HepG2 (cell line): ENCODE measurements at regions not wholly inside any gene's neighbourhood (a gene's known extent, or its start where the extent isn't known, plus 50 kb on each side); places are given as distances from the start of the nearest gene placed in this dataset.

Experiments used
- ATAC-seq: fragments of 200-7000 bp; cut with Tn5 transposase; 3 replicates; pipeline ENCODE4 v1.9.1; 2020; ENCODE audit warnings: mild to moderate bottlenecking, moderate library complexity
- BruUV-seq: library from RNA; stranded (reverse); fragments of 400-500 nt; replicated peaks from 2 replicates; lab custom pipeline; 2021; lab: Mats Ljungman, UMichigan
- CTCF ChIA-PET: fragments of 300-600 bp; formaldehyde crosslinking; extraction: SDS; loops from one replicate; lab custom pipeline; 2021; ENCODE audit warnings: low total read pairs, inconsistent platforms, low intra/inter-chr PET ratio; lab: Yijun Ruan, JAX
- POLR2A ChIA-PET: fragments of 350-600 bp; sonication (Branson Sonifier 250); formaldehyde crosslinking; loops from one replicate; lab custom pipeline; 2020; ENCODE audit warnings: antibody characterized with exemption, inconsistent platforms; lab: Yijun Ruan, JAX
- DNase-seq: peaks from one replicate; pipeline ENCODE4 v3.0.0-alpha.2; 2015; ENCODE audit warnings: low spot score
- FAIRE-seq: peaks from 3 replicates; lab custom pipeline; 2011; peaks lifted over from hg19 to GRCh38; lab: Jason Lieb, UNC
- H2AFZ ChIP-seq: one replicate; pipeline ENCODE4 v1.6.1; 2011; ENCODE audit warnings: low read length, inconsistent platforms
- H3K27ac ChIP-seq: fragments of 300-600 bp; 3 replicates; pipeline ENCODE4 v1.8.0; 2011; ENCODE audit warnings: mixed run types, mild to moderate bottlenecking, mixed read lengths, low read length, inconsistent platforms; ENCODE audit not compliant: insufficient read depth; ENCODE audit errors: extremely low read length
- H3K27me3 ChIP-seq, 2 experiments: fragments of 200-600 bp in 1 of 2; 2 replicates in 1 of 2; 3 replicates in 1 of 2; pipeline versions ENCODE4 v1.6.0 to v1.8.0; 2011; ENCODE audit warnings: low read length in 2 of 2, mild to moderate bottlenecking in 2 of 2, moderate library complexity in 2 of 2, inconsistent platforms in 1 of 2; ENCODE audit not compliant: insufficient read depth in 2 of 2, control insufficient read depth in 1 of 2
- H3K36me3 ChIP-seq, 2 experiments: fragments of 200-600 bp in 1 of 2; replicated peaks in 1 of 2; 2 replicates in 1 of 2; 3 replicates in 1 of 2; pipeline versions ENCODE4 v1.5.1 to v1.8.0; 2011; ENCODE audit warnings: low read length in 2 of 2, inconsistent platforms in 1 of 2; ENCODE audit not compliant: insufficient read depth in 2 of 2, control insufficient read depth in 1 of 2
- H3K4me1 ChIP-seq: 2 replicates; pipeline ENCODE4 v1.5.1; 2012; ENCODE audit warnings: low read length, inconsistent platforms; ENCODE audit not compliant: insufficient read depth
- H3K4me2 ChIP-seq: 2 replicates; pipeline ENCODE4 v1.6.0; 2011; ENCODE audit warnings: low read depth, low read length, inconsistent platforms
- H3K4me3 ChIP-seq, 3 experiments: fragments of 200-600 bp in 1 of 3; sonication (generic), shearing (Covaris generic) in 1 of 3; replicated peaks in 1 of 3; 2 replicates each; pipeline ENCODE4 v1.5.1; 2011 to 2016; ENCODE audit warnings: low read length in 3 of 3, inconsistent platforms in 2 of 3, low read depth in 2 of 3, mild to moderate bottlenecking in 2 of 3, control low read depth in 1 of 3, mixed read lengths in 1 of 3; ENCODE audit not compliant: insufficient read depth in 1 of 3
- H3K79me2 ChIP-seq: one replicate; pipeline ENCODE4 v1.6.1; 2011; ENCODE audit warnings: low read length, inconsistent platforms; ENCODE audit not compliant: insufficient read depth
- H3K9ac ChIP-seq: 2 replicates; pipeline ENCODE4 v1.6.0; 2011; ENCODE audit warnings: mild to moderate bottlenecking, low read depth, low read length, inconsistent platforms; ENCODE audit not compliant: insufficient read depth
- H3K9me3 ChIP-seq: 2 replicates; pipeline ENCODE4 v1.5.1; 2012; ENCODE audit warnings: mild to moderate bottlenecking, low read length
- H4K20me1 ChIP-seq: 2 replicates; pipeline ENCODE4 v1.6.0; 2011; ENCODE audit warnings: inconsistent platforms, mild to moderate bottlenecking, low read length, moderate library complexity; ENCODE audit not compliant: insufficient read depth
- GTF3A ChIP-seq: sonication (generic); formaldehyde crosslinking; conservative IDR thresholded peaks from 2 replicates; pipeline ENCODE4 v1.4.0; 2020; ENCODE audit warnings: mild to moderate bottlenecking, missing genetic modification reagents
- MTERF4 ChIP-seq: sonication (generic); formaldehyde crosslinking; IDR thresholded peaks from 2 replicates; pipeline ENCODE4 v1.8.0; 2023; ENCODE audit warnings: mild to moderate bottlenecking, missing genetic modification reagents
- NBN ChIP-seq: fragments of 450-650 bp; conservative IDR thresholded peaks from 2 replicates; pipeline ENCODE4 v1.6.1; 2017
- NFE2L1 ChIP-seq: sonication (generic); formaldehyde crosslinking; IDR thresholded peaks from 2 replicates; pipeline ENCODE4 v1.4.0; 2020; ENCODE audit warnings: missing genetic modification reagents, mild to moderate bottlenecking, borderline replicate concordance
- PRMT3 ChIP-seq: sonication (generic); formaldehyde crosslinking; IDR thresholded peaks from 2 replicates; pipeline ENCODE4 v1.8.1; 2022; ENCODE audit warnings: low read depth, mild to moderate bottlenecking, moderate library complexity, missing genetic modification reagents, borderline replicate concordance
- SRY ChIP-seq: sonication (generic); formaldehyde crosslinking; IDR thresholded peaks from 2 replicates; pipeline ENCODE4 v1.8.0; 2022; ENCODE audit warnings: mild to moderate bottlenecking, missing genetic modification reagents
- TEF ChIP-seq: sonication (generic); formaldehyde crosslinking; IDR thresholded peaks from 2 replicates; pipeline ENCODE4 v1.5.0; 2020; ENCODE audit warnings: missing genetic modification reagents
- U2AF1 ChIP-seq: fragments of 200-400 bp; formaldehyde crosslinking; optimal IDR thresholded peaks from 2 replicates; pipeline ENCODE3; 2017; ENCODE audit warnings: mild to moderate bottlenecking, low read depth, low read length
- ZKSCAN5 ChIP-seq: sonication (generic); formaldehyde crosslinking; IDR thresholded peaks from 2 replicates; pipeline ENCODE4 v1.5.1; 2020; ENCODE audit warnings: mild to moderate bottlenecking, missing genetic modification reagents
- ZNF382 ChIP-seq: sonication (generic); formaldehyde crosslinking; IDR thresholded peaks from 2 replicates; pipeline ENCODE4 v1.5.0; 2020; ENCODE audit warnings: missing genetic modification reagents, mild to moderate bottlenecking, borderline replicate concordance
- ZNF44 ChIP-seq: sonication (generic); formaldehyde crosslinking; IDR thresholded peaks from 2 replicates; pipeline ENCODE4 v1.5.1; 2020; ENCODE audit warnings: mild to moderate bottlenecking, missing genetic modification reagents
- ZNF563 ChIP-seq: sonication (generic); formaldehyde crosslinking; IDR thresholded peaks from 2 replicates; pipeline ENCODE4 v1.8.0; 2022; ENCODE audit warnings: mild to moderate bottlenecking, moderate library complexity, missing genetic modification reagents
- ZNF646 ChIP-seq: sonication (generic); formaldehyde crosslinking; IDR thresholded peaks from 2 replicates; pipeline ENCODE4 v1.9.0; 2021; ENCODE audit warnings: mild to moderate bottlenecking, missing genetic modification reagents
- ZNF772 ChIP-seq: sonication (generic); formaldehyde crosslinking; IDR thresholded peaks from 2 replicates; pipeline ENCODE4 v1.5.0; 2020; ENCODE audit warnings: mild to moderate bottlenecking, missing genetic modification reagents
- ZNF790 ChIP-seq: sonication (generic); formaldehyde crosslinking; IDR thresholded peaks from 2 replicates; pipeline ENCODE4 v1.8.0; 2022; ENCODE audit warnings: missing genetic modification reagents, mild to moderate bottlenecking, borderline replicate concordance
- WGBS: methylation state at CpG from one replicate; pipeline ENCODE4 v1.1.6; 2017; ENCODE audit warnings: low lambda C conversion rate; 5-methylcytosine and 5-hydroxymethylcytosine counted together
- in situ Hi-C: cut with HindIII; loops from 2 replicates; pipeline ENCODE4 v1.10.0; 2017; ENCODE audit warnings: low pct_unique_long_range_greater_than_20kb; ENCODE audit not compliant: extremely low pct_ligation_motif_present
- intact Hi-C: fragments of 100-400 bp; cut with micrococcal nuclease; formaldehyde crosslinking; loops from one replicate; pipeline ENCODE4 v1.10.0; 2022; ENCODE audit not compliant: unreplicated experiment

GRCh38 chr5:2669259-2669658 is 82.2 kb downstream of the IRX2 start (continued):
- TF ChIP-seq ZNF646 (CRISPR knock-in tag), result 0 out of 2 replicates have a peak, but pooled peaks have one; percentile 22
- TF ChIP-seq NBN, result peak; percentile 68; the same call in 1 of the 2 replicates
- no peak for TF ChIP-seq SRY (CRISPR knock-in tag)

- intact Hi-C loops, result no loop called here
- no peak overlapping the region for H3K4me3 ChIP-seq
- no peak for FAIRE-seq
- H3K9me3 ChIP-seq, result no peaks in the 10 kb centered on the region
- in situ Hi-C loops, result no loop called here
- 11% methylated on average over 11 of the region's 11 CpGs for WGBS
- H3K4me1 ChIP-seq, result no peaks in the 10 kb centered on the region
- no peak overlapping the region for H2AFZ ChIP-seq
- ChIA-PET POLR2A (no interaction called here), CTCF (no interaction called here)
- H3K4me2 ChIP-seq, result no peak overlapping the region
- BruUV-seq, result no TSS peak
- H4K20me1 ChIP-seq, result no peaks in the 10 kb centered on the region
- DNase-seq, result no peak
- no peaks in the 10 kb centered on the region for H3K36me3 ChIP-seq
- H3K27me3 ChIP-seq, result peaks cover 0 to 46% of the 10 kb centered on the region in 2 experiments; a peak in 2 of 5 replicates
- H3K9ac ChIP-seq, result no peak overlapping the region
- no peaks in the 10 kb centered on the region for H3K79me2 ChIP-seq
- H3K27ac ChIP-seq, result no peak overlapping the region
- no peak for ATAC-seq
- TF ChIP-seq NFE2L1 (CRISPR knock-in tag), result no peak
- TF ChIP-seq ZKSCAN5 (CRISPR knock-in tag), result no peak
- TF ChIP-seq PRMT3 (CRISPR knock-in tag), result no peak
- no peak for TF ChIP-seq ZNF790 (CRISPR knock-in tag)
- no peak for TF ChIP-seq TEF (CRISPR knock-in tag)
- TF ChIP-seq GTF3A, result no peak
- no peak for TF ChIP-seq ZNF382 (CRISPR knock-in tag)
- no peak for TF ChIP-seq ZNF44
- no peak for TF ChIP-seq ZNF772 (CRISPR knock-in tag)
- no peak for TF ChIP-seq MTERF4 (CRISPR knock-in tag)
- TF ChIP-seq U2AF1, result no peak
- no peak for TF ChIP-seq ZNF563 (CRISPR knock-in tag)
Measured at GRCh38 chr5:2666081-2666480, 85.4 kb downstream of the IRX2 start.
